ENCODE measurements at regions not wholly inside any gene's neighbourhood (a gene's known extent, or its start where the extent isn't known, plus 50 kb on each side); places are given as distances from the start of the nearest gene placed in this dataset.
"Not testable (repeated sequence)": the region's sequence is repeated elsewhere in the genome, so short reads cannot be mapped to it uniquely, and the experiment has no call there.

- Histone ChIP-seq H3K36me3 (no peaks in the 10 kb centered on the region), H3K9me3 (no peaks in the 10 kb centered on the region), H3K4me3 (no peak overlapping the region), H3K27me3 (no peaks in the 10 kb centered on the region), H3K27ac (no peak overlapping the region), H3K4me1 (no peaks in the 10 kb centered on the region)
- TF ChIP-seq POLR2A (IDR thresholded peaks at IDR 0.05), result no peak
- DNase-seq, result no peak
Observed at GRCh38 chr11:87454241-87454640, 416.5 kb downstream of the TMEM135 start.

- no peaks in the 10 kb centered on the region for H3K27me3 ChIP-seq
- no peak for DNase-seq
- H3K4me3 ChIP-seq, result no peak overlapping the region
- H3K9me3 ChIP-seq, result no peaks in the 10 kb centered on the region
- no peak for TF ChIP-seq CTCF (IDR thresholded peaks at IDR 0.05)
- TF ChIP-seq POLR2A (IDR thresholded peaks at IDR 0.05), result no peak
- H3K27ac ChIP-seq, result no peak overlapping the region
- H3K36me3 ChIP-seq, result no peaks in the 10 kb centered on the region
- H3K4me1 ChIP-seq, result no peaks in the 10 kb centered on the region
Observed at GRCh38 chr11:87453531-87454089, 415.9 kb downstream of the TMEM135 start.

- not testable (repeated sequence) for H3K4me1 ChIP-seq, H3K27me3 ChIP-seq, H3K36me3 ChIP-seq, H3K27ac ChIP-seq, DNase-seq, H3K9me3 ChIP-seq, H3K4me3 ChIP-seq
Observed at GRCh38 chr11:87452025-87452424, 414.3 kb downstream of the TMEM135 start.

GRCh38 chr11:87451395-87451794 lies 413.7 kb downstream of the TMEM135 start:
- no peak for DNase-seq
- TF ChIP-seq POLR2A (IDR thresholded peaks at IDR 0.05) (no peak), CTCF (IDR thresholded peaks at IDR 0.05) (no peak)
- H3K36me3 ChIP-seq, result no peaks in the 10 kb centered on the region
- H3K4me1 ChIP-seq, result no peaks in the 10 kb centered on the region
- no peaks in the 10 kb centered on the region for H3K9me3 ChIP-seq
- H3K4me3 ChIP-seq, result no peak overlapping the region
- no peak overlapping the region for H3K27ac ChIP-seq
- H3K27me3 ChIP-seq, result no peaks in the 10 kb centered on the region

- H3K9me3 ChIP-seq, result no peaks in the 10 kb centered on the region
- H3K4me1 ChIP-seq, result no peaks in the 10 kb centered on the region
- H3K4me3 ChIP-seq, result no peak overlapping the region
- no peaks in the 10 kb centered on the region for H3K27me3 ChIP-seq
- no peak for TF ChIP-seq POLR2A (IDR thresholded peaks at IDR 0.05)
- no peak for TF ChIP-seq CTCF (IDR thresholded peaks at IDR 0.05)
- H3K27ac ChIP-seq, result no peak overlapping the region
- no peaks in the 10 kb centered on the region for H3K36me3 ChIP-seq
- DNase-seq, result no peak
Observed at GRCh38 chr11:87447606-87448005, 409.9 kb downstream of the TMEM135 start.

GRCh38 chr11:87444993-87445392 lies 407.3 kb downstream of the TMEM135 start:
- no peaks in the 10 kb centered on the region for H3K36me3 ChIP-seq
- no peaks in the 10 kb centered on the region for H3K9me3 ChIP-seq
- TF ChIP-seq CTCF (IDR thresholded peaks at IDR 0.05), result no peak
- TF ChIP-seq POLR2A (IDR thresholded peaks at IDR 0.05), result no peak
- no peaks in the 10 kb centered on the region for H3K4me1 ChIP-seq
- no peak for DNase-seq
- H3K4me3 ChIP-seq, result no peak overlapping the region
- H3K27me3 ChIP-seq, result no peaks in the 10 kb centered on the region
- H3K27ac ChIP-seq, result no peak overlapping the region

- DNase-seq, result no peak
- Histone ChIP-seq H3K27me3 (no peaks in the 10 kb centered on the region), H3K4me1 (no peaks in the 10 kb centered on the region), H3K36me3 (no peaks in the 10 kb centered on the region), H3K4me3 (no peak overlapping the region), H3K9me3 (no peaks in the 10 kb centered on the region), H3K27ac (no peak overlapping the region)
- no peak for TF ChIP-seq POLR2A (IDR thresholded peaks at IDR 0.05)
- TF ChIP-seq CTCF (IDR thresholded peaks at IDR 0.05), result no peak
Observed at GRCh38 chr11:87443707-87444106, 406.0 kb downstream of the TMEM135 start.

Measured in Peyer's patch (tissue), 4 donors.